Activated CD8-positive, alpha-beta memory T cell treated with anti-CD3 and anti-CD28 coated beads for 48 hours (primary cell): ENCODE measurements at regions not wholly inside any gene's neighbourhood (a gene's known extent, or its start where the extent isn't known, plus 50 kb on each side); places are given as distances from the start of the nearest gene placed in this dataset.

ENCODE experiments used
- DNase-seq, 3 experiments: peaks; one replicate each; pipeline ENCODE4 v3.0.0-alpha.2; 2020; ENCODE audit warnings: low read depth in 2 of 3, low spot score in 2 of 3

- no peak for DNase-seq
These were observed 100.9 kb upstream of the SERP2 start for GRCh38 chr13:44272692-44273091.

GRCh38 chr13:44273216-44273615, 100.4 kb upstream of the SERP2 start:
- DNase-seq = no peak

- no peak for DNase-seq
These were observed 99.4 kb upstream of the SERP2 start for GRCh38 chr13:44273991-44274770.

- DNase-seq = no peak
These were observed 98.8 kb upstream of the SERP2 start for GRCh38 chr13:44274771-44275205.

- no peak for DNase-seq
These were observed 98.2 kb upstream of the SERP2 start for GRCh38 chr13:44275381-44275780.

GRCh38 chr13:44276061-44276460, 97.6 kb upstream of the SERP2 start:
- DNase-seq = no peak

- DNase-seq = no peak
These were observed 96.2 kb upstream of the SERP2 start for GRCh38 chr13:44277459-44277858.

- no peak for DNase-seq
These were observed 95.5 kb upstream of the SERP2 start for GRCh38 chr13:44278166-44278565.

- no peak for DNase-seq
These were observed 93.2 kb upstream of the SERP2 start for GRCh38 chr13:44280456-44280855.

- no peak for DNase-seq
These were observed 92.2 kb upstream of the SERP2 start for GRCh38 chr13:44281252-44282000.

GRCh38 chr13:44283600-44283999, 90.0 kb upstream of the SERP2 start:
- DNase-seq = no peak

- no peak for DNase-seq
These were observed 85.7 kb upstream of the SERP2 start for GRCh38 chr13:44287958-44288357.

GRCh38 chr13:44292545-44292944, 81.1 kb upstream of the SERP2 start:
- DNase-seq = no peak

GRCh38 chr13:44293374-44293773, 80.2 kb upstream of the SERP2 start:
- no peak for DNase-seq

- no peak for DNase-seq
These were observed 79.5 kb upstream of the SERP2 start for GRCh38 chr13:44293908-44294735.

GRCh38 chr13:44294876-44295275, 78.7 kb upstream of the SERP2 start:
- no peak for DNase-seq

GRCh38 chr13:44296856-44297255, 76.8 kb upstream of the SERP2 start:
- no peak for DNase-seq

- no peak for DNase-seq
These were observed 75.3 kb upstream of the SERP2 start for GRCh38 chr13:44298314-44298713.

- DNase-seq = no peak
These were observed 74.3 kb upstream of the SERP2 start for GRCh38 chr13:44299152-44299943.

- no peak for DNase-seq
These were observed 72.6 kb upstream of the SERP2 start for GRCh38 chr13:44300895-44301638.
